ENCODE measurements at regions not wholly inside any gene's neighbourhood (a gene's known extent, or its start where the extent isn't known, plus 50 kb on each side); places are given as distances from the start of the nearest gene placed in this dataset.

DNA sequence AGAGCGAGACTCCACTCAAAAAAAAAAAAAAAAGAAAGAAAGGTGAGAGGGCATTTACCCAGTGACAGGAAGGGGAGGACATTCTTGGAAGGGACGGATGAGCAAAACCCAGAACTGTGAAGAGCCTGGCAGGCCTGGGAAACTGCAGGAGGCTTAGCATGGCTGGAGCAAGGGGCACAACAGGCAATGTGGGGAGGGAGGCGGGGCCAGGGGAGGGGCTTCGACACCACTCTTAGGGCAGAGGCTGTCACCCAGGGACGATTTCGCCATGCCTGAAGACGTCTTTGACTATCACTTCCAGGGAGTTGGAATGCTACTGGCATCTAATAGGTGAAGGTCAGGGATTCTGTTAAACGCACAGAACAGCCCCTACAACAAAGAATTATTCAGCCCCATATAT, 184.0 kb downstream of the HUNK start:
- TF ChIP-seq, protein P1, sequence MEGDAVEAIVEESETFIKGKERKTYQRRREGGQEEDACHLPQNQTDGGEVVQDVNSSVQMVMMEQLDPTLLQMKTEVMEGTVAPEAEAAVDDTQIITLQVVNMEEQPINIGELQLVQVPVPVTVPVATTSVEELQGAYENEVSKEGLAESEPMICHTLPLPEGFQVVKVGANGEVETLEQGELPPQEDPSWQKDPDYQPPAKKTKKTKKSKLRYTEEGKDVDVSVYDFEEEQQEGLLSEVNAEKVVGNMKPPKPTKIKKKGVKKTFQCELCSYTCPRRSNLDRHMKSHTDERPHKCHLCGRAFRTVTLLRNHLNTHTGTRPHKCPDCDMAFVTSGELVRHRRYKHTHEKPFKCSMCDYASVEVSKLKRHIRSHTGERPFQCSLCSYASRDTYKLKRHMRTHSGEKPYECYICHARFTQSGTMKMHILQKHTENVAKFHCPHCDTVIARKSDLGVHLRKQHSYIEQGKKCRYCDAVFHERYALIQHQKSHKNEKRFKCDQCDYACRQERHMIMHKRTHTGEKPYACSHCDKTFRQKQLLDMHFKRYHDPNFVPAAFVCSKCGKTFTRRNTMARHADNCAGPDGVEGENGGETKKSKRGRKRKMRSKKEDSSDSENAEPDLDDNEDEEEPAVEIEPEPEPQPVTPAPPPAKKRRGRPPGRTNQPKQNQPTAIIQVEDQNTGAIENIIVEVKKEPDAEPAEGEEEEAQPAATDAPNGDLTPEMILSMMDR (IDR thresholded peaks at IDR 0.05): no peak
- TF ChIP-seq POLR2A (IDR thresholded peaks at IDR 0.05) (no peak), EP300 (IDR thresholded peaks at IDR 0.05) (no peak)

Measured in upper lobe of left lung (tissue), 4 donors.